Astrocyte of the cerebellum (primary cell): ENCODE measurements at regions not wholly inside any gene's neighbourhood (a gene's known extent, or its start where the extent isn't known, plus 50 kb on each side); places are given as distances from the start of the nearest gene placed in this dataset.

Source experiments
- DNase-seq: peaks from one replicate; pipeline ENCODE4 v3.0.0-alpha.2; 2011; ENCODE audit warnings: low read depth
- H3K4me3 ChIP-seq: 2 replicates; pipeline ENCODE4 v1.5.1; 2011; ENCODE audit warnings: mild to moderate bottlenecking, low read depth, low read length, moderate library complexity
- CTCF ChIP-seq: IDR thresholded peaks from 2 replicates; pipeline ENCODE4 v1.5.1; 2012; ENCODE audit warnings: low read length, low read depth, moderate library complexity, mild to moderate bottlenecking; ENCODE audit errors: missing control alignments
- in situ Hi-C: cut with HindIII; loops from 2 replicates; pipeline ENCODE4 v1.10.0; 2017; ENCODE audit warnings: low sequenced_read_pairs

DNA sequence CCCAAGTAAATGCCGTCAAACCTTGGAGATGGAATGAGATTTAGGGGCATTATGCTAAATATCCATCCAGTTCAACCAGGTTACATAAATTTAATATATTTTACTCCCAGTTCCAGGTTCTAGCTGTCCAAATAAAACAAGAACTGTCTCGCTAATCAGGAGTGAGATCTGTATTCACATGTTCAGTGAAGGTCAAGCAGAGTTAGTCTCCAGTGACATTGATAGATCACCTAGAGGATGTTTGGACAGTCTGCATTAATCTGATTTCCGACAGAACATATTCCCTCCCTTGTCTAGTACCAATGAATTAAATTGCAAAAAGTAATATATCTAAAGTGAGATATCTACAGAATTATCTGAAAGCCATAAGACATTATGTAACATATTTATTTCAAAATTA, 979.4 kb upstream of the CNTNAP5 start:
- in situ Hi-C loops: no loop called here

DNA sequence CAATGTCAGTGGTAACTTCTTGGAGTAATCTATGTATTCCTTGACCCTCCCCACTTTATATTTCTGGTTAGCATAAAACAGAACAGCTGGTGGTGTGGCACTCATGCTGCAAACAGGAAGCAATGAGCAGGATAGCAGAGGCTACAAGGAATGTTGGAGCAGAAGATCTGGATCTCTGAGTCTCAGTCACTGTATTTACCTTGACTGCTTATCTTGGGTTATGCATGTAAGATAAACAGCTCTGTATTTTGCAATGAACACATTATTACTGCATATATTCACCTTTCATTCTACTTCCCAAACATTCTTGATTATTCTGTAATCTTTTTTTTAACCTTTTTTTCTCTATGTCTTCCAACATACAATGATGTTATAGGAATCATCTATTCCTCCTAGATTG, 977.9 kb upstream of the CNTNAP5 start:
- in situ Hi-C loops: no loop called here
- TF ChIP-seq CTCF: no peak
- H3K4me3 ChIP-seq: no peak overlapping the region
- no peak for DNase-seq

More for the DNA sequence above, 979.4 kb upstream of the CNTNAP5 start:
- no peak for DNase-seq
- no peak for TF ChIP-seq CTCF
- H3K4me3 ChIP-seq: no peak overlapping the region

DNA sequence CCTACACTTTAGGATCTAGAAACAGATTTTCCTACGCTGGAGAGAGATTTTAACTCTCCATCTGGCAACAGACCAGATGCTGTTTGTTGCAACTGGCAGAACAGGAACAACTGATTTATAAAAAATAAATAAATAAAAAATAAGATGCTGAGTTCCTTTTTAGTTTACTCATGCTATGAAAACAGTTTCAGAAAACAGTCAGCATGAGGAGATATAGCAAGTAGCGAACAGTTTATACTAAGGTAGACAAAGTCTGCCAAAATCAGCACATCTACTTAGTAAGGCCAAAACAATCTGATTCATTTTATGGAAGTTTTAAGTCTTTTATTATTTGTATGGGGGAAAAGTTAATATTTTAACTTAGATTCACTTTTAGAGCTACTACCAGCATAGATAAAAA, 974.0 kb upstream of the CNTNAP5 start:
- no peak for DNase-seq
- in situ Hi-C loops: no loop called here
- H3K4me3 ChIP-seq: no peak overlapping the region
- TF ChIP-seq CTCF: no peak

- DNase-seq: no peak
- no peak overlapping the region for H3K4me3 ChIP-seq
- in situ Hi-C loops: no loop called here
- no peak for TF ChIP-seq CTCF
Observed at GRCh38 chr2:123061534-123061933, 963.6 kb upstream of the CNTNAP5 start.

DNA sequence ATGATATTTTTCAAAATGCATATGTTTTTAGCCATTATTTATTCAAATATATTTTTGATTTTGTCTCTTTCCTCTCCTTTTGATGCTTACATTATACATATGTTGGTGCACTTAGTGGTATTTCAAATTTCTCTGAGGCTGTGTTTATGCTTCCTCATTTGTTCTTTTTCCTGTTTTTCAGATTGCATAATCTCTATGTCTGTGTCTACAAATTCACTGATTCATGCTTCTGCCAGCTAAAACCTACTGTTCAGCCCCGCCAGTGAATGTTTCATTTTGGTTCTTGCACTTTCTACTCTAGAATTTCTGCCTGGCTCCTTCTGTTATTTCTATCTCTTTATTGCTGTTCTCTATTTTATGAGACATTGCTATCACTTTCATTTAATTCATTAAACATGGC, 951.7 kb upstream of the CNTNAP5 start:
- no peak for TF ChIP-seq CTCF
- no peak for DNase-seq
- in situ Hi-C loops: no loop called here
- H3K4me3 ChIP-seq: no peak overlapping the region

DNA sequence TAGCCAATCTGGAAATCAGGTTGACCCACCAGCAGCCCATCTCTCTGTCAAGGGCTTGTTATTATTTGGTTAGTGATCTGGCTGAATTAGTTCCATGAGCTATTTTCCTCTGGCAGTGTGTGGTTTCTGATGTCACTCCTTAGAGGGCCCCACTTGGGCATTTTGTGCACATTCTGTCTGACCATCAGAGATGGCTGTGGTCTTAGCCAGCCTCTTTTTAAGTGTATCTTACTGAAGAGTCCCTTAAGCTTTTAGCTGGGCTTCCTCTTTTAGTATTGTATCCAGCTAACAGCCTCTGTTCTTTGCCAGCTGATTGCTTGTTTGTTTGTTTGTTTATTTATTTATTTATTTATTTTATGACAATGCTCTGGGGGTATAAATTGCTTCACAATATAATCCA, 951.1 kb upstream of the CNTNAP5 start:
- in situ Hi-C loops: no loop called here
- no peak for DNase-seq
- no peak for TF ChIP-seq CTCF
- H3K4me3 ChIP-seq: no peak overlapping the region

- no peak for DNase-seq
- no peak overlapping the region for H3K4me3 ChIP-seq
- TF ChIP-seq CTCF: no peak
- in situ Hi-C loops: no loop called here
Observed at GRCh38 chr2:123077101-123077500, 948.0 kb upstream of the CNTNAP5 start.
